Myocyte (in vitro differentiated cells): ENCODE measurements at regions not wholly inside any gene's neighbourhood (a gene's known extent, or its start where the extent isn't known, plus 50 kb on each side); places are given as distances from the start of the nearest gene placed in this dataset.
"Not testable (repeated sequence)": the region's sequence is repeated elsewhere in the genome, so short reads cannot be mapped to it uniquely, and the experiment has no call there.

Experiments used
- DNase-seq: peaks from one replicate; pipeline ENCODE4 v3.0.0-alpha.2; 2012; ENCODE audit warnings: low read depth

DNA sequence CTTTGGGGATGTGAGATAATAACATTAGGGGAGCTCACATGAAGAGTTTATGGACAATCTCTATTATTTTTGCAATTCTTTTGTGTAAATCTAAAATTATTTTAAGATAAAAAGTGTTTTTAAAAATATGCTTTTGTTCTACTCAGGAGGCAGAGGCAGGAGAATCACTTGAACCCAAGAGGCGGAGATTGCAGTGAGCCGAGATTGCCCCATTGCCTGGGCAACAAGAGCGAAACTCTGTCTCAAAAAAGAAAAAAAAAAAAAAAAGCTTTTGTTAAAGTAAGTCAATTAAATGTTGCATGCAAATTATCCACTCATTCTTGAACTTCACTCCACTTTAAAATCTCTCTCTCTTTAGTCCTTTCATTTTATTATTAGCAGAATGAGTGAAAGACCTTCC is 193.3 kb upstream of the IRS2 start:
- DNase-seq, result not testable (repeated sequence)

DNA sequence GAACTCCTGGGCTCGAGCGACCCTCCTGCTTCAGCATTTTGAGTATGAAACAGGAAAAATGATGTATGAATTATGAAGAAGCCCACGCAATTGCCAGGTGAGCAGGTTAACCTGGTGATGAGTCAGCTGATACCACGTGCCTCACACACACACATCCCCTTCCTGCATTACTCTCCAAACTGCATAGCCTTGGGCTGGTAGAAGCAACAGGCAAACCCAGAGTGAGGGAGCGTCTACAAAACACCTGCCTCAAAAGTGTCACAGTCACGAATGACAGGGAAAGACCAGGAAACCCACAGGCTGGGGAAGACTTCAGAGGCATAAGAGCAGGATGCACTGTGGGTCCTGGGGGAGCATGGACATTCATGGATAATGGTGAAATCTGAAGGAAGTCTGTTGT is 192.8 kb upstream of the IRS2 start:
- DNase-seq, result no peak

DNA sequence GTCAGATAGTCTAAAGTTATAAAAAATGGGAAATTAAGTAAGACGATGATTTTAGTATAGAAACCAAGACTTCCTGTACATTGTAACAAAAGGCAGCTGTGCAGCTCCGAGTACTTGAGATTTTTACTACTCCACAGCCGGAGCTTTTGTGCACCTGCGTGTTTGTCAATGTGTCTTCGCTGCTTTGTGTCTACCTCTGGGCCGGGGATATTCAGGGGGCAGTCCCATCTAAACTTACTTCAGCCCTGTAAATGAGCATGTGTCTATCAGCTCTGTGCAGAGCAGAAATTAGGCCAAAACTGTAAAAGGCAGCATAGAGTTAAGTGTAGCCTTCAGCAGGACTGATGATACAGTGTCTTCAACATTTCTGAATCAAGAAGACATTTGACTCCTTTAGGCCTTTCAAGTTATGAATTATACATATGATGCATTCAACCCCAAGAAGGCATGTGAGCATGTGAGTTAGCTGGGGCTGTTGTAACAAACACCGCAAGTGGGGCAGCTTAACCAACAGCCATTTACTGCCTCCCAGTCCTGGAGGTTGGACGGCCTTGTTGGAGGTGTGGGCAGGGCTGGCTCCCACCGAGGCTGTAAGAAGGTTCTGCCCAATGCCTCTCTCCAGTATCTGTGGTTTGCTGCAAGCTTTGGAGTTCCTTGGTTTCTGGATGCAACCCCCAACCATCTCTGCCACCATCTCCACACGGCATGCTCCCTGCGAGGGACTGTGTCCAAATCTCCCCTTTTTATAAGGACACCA is 191.0 kb upstream of the IRS2 start:
- DNase-seq, result no peak

DNA sequence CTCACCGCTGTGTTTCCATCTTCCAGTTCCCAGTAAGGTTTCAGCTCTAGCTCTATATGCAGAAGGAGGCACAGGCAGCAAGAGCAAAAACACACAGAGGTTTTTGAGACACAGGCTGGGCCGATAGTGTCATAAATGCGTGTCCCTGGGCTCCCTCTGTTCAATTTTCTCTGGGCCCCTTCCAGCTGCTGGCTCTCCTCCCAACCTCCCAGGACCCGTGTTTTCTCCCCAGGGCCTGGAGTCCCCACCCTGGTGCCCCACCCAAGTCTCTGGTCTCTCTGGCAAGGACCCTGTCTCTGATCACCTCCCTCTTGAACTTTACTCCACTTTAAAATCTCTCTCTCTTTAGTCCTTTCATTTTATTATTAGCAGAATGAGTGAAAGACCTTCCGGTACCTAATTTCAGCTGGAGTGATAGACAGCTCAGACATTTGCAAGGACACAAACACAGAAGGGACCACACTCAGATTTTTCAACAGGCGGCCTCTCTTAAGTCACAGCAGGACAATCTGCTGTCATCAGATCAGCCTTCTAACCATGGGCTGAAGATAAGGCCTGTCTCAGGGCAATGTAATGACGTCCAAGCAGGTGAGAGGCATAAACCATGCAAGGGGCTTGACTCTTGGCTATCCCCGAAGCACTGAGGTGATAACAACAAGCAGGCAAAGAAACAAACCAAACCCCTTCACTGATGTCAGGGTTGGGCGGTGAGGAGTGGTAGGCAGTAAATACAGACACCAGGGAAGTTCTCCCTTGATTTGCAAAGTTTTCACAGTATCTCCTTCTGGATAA is 190.0 kb upstream of the IRS2 start:
- no peak for DNase-seq

DNA sequence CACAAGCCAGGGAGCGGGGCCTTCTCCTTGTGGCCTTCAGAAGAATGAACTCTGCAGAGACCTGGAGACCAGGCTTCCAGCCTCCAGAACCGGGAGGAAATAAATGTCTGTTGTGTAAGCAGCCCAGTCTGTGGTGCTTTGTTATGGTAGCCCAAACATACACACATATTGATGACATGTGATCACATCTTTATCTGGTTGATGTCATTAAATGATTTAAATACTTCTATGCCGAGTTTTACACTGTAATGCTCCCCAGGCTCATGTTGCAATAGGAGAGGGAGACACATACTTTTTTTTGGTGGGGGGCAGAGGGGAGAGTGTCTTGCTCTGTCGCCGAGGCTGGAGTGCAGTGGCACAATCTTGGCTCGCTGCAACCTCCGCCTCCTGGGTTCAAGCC is 188.0 kb upstream of the IRS2 start:
- DNase-seq, result no peak

DNA sequence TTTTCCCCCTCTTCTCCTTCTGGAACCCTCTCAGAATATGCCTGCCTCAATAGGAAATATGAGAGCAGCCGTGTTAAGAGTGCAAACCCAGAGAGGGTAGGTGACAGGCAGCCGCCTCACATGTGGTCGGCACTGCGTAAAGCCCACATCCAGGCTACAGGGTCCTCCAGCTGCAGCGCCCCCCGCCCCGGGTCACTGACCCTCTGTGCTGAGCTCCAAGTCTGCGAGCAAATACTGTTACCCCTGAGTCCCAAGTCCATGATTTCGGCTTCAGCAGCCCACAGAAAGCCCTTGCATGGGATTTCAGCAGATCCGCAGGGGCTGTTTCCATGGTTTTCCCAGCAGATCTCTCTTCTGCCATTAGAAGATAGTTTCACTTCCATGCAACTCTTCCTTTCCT is 186.9 kb upstream of the IRS2 start:
- DNase-seq, result no peak

DNA sequence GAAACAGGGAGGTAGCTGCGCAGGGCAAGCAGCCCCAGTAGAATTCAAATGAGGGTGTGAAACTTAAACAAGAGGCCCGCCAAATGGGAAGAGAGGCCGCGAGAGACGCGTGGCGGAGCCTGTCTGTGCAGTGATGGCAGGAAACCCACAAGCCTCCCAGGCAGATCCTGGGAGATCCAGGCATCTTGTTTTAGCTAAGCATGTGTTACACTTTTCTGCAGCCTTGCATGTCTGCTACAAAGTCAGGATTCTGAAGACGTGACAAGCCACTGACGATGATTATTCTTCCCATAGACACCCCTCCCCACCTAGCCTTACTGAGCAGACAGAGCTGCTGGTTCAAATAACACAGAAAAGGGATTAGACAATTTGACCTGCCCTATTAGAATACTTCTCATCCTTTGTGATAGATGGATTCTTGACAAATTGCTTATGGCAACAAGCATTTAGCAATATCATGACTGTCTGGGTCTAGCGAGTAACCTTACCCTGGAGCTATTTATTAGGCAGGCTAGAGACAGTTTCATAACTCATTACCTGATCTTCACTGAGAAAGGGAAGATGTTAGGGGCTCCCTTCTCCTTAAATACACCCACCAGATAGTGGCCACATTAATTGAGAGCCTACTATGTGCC is 185.2 kb upstream of the IRS2 start:
- DNase-seq, result no peak

DNA sequence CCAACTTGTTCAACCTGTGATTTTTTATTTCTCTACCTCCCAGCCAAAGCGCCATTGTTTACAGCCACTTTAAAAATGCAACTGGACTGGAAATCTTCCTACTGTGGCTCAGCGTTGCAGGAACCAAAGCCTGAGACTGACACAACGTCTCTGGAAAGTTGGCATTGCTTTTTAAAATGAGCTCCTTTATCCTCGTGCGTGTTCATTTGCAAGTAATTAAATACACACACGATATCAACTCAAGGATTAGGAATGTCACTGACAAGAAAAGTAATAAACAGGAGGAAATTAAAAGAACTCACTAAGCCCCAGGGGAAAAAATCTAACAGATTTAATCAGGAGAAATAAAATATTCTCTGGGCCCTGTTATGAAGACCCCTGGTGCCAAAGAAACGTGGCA is 184.6 kb upstream of the IRS2 start:
- DNase-seq, result no peak

DNA sequence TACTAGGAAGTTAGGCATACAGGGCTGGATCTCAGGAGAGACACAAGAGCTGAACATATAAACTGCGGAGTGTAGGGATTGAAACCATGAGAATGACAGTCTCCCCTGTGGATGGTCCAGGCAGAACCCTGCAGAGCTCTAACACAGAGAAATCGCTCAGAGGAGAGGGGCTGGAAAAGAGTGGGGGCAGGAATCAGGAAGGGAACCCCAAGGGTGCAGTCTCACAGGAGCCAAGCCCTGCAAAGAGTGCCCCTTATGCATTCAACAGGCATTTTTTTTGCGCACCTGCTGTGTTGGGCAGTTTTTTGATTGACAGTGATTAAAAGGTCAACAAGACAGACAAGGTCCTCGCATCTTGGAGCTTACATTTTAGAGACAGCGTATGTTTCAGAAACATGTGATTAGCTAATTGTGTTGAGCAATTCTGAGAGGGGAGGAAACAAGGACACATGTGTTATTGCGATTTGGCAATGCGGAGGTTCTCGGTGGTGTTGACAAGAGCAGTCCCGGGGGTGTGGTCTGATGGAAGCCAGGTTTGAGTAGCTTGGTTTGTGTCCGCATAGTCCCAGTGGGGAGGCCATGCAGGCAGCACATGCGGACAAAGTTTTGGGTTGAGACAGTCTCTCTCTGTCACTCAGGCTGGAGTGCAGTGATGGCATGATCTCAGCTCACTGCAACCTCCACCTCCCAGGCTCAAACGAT is 182.6 kb upstream of the IRS2 start:
- DNase-seq, result no peak

DNA sequence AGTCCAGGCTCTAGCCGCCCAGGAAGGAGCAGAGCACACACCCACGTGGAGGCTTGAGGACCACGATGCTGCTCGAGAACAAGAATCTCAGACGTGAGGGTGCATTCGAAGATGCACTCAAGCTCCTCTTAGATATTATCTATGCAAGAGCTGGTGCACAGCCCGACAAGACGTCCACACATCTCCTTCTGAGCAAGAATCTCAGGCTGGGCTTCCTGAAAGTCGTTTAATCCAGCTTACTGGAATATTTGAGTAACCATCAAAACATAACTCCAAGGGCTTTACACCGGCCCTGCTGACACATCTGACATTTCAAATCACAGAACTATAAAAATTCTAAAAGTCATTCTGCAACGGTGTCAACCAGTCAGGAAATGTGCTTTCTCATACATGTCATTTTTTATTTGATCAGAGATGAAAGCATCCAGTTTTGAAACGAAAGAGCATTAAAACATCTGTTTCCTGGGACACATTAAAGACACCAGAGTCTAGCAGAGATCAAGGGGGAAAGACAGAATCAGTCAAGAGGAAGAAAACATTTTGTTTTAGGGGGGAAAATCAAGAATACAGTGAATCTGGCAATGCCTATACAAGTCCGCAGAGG is 177.7 kb upstream of the IRS2 start:
- no peak for DNase-seq

DNA sequence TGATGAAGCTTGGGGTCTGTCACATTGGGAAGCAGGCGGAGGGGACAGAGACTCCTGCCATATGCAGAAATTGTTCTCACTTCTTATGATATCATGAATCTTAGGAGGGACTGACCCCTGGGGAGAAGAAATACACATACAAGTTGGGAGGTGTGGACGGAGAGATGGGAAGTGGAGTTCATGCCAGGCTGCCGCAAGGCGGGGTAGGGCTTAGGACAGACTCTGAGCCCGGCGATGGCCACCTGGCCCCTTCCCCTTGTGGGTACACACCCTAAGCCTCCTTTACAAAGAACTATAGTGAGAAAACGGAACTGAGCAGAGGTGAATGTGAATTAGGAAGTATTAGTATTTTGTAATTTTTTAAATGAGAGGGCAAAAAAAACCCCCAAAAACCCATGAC is 177.0 kb upstream of the IRS2 start:
- DNase-seq, result no peak

DNA sequence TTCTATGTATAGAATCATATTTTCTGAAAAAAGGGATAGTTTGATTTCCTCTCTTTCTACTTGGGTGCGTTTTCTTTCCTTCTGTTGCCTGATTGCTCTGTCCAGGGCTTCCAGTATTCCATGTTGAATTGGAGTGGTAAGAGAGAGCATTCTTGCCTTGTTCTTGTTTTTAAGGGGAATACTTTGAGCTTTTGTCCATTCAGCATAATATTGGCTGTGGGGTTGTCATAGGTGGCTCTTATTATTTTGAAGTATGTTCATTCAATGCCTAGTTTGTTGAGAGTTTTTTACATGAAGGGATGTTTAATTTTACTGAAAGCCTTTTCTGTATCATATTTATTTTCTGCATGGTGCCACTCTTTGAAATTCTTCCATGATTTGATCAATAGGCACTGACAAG is 173.5 kb upstream of the IRS2 start:
- DNase-seq, result no peak

DNA sequence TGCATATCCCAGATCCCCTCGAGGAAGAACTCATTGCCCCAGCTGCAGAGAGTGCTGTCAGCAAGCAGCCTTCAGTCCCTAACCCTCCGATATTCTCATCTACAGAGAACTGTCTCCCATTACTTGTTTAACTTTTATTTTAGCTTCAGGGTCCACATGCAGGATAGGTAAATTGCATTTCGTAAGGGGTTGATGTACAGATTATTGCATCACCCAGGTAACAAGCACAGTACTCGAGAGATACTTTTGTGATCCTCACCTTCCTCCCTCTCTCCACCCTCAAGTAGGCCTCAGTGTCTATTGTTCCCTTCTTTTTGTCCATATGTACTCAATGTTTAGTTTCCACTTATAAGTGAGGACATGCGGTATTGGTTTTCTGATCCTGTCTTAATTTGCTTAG is 171.5 kb upstream of the IRS2 start:
- no peak for DNase-seq

DNA sequence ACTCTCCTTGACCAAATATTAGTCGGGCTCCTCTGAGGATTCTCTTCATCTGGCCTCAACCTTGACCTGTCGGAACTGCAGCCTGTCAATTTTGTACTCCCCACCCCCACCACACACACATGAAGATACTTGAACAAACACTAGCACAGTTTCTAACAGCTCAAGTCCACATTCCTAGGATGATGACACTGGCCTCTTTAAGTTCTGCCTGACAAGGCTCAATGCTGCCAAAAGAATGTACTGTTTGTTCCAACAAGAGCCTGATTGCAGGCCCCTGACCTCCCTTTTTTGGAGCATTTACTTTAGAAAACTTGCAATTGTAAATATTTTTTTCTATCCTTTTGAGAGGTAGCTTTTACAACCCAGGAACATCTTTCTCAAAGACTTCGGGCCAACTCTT is 169.2 kb upstream of the IRS2 start:
- DNase-seq, result no peak

DNA sequence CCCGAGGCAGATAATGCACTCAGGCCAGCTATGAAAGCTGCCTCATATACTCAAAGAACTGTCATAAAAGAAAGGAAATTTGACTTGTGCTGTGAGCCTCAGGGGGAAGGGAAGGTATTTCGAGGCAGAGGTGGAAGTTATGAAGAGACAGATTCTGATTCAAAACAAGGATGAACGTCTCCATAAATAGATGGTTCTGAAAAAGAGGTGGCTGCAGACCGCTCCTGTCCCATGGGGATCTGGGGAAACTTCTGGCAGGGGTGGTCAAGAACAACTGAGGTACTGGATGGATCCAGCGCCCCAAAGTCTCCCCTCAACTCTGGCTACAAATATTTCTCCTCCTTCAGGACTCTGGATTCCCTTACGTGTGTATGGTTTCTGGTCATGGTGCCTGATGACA is 168.1 kb upstream of the IRS2 start:
- no peak for DNase-seq

DNA sequence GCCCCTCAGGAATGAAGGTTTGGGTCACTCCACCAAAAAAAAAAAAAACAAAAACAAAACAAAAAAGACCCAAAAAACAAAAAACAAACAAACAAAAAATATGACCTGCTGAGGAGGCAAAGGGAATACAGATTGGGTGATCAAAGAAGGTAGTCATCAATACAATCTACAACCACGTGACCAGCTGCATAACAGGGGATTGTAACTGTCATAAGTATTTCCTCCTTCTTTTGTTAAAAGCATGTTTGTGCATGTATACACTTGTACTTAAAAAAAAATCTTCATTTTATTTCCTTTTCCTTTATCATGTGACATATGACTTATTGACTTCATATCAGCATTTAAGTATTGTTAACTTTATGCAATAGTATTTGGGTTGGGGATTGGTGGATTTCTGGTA is 165.1 kb upstream of the IRS2 start:
- no peak for DNase-seq

DNA sequence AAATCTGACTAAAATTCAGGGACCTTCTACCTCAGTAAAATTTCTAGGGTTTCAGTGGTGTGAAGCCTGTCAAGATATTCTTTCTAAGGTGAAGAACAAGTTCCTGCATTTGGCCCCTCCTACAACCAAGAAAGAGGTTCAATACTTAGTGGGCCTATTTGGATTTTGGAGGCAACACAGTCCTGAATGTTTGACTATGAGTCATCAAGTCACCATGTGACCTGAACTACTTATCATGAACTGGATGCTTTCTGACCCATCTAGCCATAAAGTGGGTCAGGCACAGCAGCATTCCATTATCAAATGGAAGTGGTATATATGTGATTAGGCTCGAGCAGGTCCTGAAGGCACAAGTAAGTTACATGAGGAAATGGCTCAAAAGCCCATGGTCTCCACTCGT is 163.0 kb upstream of the IRS2 start:
- peak; percentile 13 for DNase-seq

DNA sequence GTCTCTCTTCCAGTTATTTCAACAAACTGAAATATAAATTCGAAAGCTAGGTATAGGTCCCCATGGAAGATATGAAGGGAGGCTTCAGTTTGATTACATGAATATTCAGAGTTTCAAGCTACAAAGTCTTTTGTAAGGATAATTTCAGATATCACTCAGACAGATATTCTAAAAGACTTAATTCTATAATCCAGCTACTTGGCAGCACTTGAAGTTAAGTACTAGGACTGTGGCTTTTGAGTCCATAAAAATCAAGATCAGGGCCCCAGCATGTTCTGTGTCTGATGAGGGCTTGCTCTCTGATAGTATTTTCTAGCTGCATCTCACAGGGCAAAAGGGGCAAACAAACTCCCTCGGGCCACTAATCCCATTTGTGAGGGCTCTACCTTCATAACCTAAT is 160.6 kb upstream of the IRS2 start:
- DNase-seq, result no peak

DNA sequence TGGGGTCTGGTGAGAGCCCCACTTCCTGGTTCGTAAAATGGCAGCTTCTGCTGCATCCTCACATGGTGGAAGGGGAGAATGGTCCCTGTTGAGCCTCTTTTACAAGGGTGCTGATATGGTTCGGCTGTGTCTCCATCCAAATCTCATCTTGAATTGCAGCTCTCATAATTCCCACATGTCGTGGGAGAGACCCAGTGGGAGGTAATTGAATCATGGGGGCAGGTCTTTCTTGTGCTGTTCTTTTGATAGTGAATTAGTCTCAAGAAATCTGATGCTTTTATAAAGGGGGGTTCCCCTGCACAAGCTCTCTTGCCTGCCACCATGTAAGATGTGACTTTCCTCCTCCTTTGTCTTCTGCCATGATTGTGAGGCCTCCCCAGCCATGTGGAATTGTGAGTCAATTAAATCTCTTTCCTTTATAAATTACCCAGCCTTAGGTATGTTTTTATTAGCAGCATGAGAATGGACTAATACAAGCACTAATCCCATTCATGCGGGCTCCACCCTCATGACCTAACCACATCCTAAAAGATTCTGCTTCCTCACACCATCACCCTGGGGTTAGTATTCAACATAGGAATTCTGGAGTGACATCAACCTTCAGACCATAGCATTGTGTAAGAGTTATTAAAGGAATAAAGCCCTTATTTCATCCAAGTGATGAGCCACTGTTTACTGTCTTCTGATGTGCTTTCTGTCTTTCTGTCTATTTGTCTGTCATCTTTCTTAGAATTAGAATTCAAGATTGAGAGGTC is 159.0 kb upstream of the IRS2 start:
- peak; percentile 89 for DNase-seq

DNA sequence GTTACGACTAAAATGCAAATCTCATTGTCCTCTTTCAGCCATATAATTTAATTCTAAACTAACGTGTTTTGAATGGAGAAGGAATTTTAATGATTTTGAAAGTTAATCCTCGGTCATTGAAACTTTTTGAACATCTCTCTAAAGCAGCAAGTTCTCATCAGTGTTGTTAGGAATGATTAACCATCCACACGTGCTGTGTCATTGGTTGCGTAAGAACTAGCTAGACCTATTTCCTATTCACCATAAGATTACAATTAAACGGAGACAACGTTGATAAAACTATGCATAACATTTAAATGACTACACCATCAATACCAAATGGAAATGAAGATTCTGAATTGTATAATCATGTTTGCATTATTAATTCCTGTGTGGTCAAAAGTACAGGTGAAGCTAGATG is 155.6 kb upstream of the IRS2 start:
- DNase-seq, result no peak

DNA sequence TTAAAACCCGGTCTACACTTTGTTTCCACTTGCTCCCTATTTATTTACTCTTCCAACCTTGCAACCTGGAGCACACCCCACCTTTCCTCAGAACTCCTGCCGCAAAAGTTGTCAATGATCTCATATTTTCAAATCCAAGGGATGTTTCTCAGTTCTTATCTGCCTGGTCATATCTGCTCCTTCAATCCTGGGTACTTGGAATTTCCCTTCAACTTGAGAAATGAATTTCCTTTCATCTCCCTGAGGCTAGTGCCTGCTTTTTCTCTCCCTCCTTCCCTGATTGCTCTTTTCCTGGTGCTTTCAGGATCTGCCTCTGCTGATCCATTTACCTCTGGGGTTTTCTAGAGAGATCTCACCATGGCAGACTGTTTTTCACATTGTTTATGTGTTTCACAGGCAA is 154.8 kb upstream of the IRS2 start:
- no peak for DNase-seq
